Fibroblast of villous mesenchyme (primary cell): ENCODE measurements at regions not wholly inside any gene's neighbourhood (a gene's known extent, or its start where the extent isn't known, plus 50 kb on each side); places are given as distances from the start of the nearest gene placed in this dataset. TPM values are rescaled to one million over a fixed set of nuclear protein-coding genes. Genes with fewer than 3 reads are reported as not detected.

Source experiments
- DNase-seq: peaks from one replicate; pipeline ENCODE4 v3.0.0-alpha.2; 2010; ENCODE audit warnings: low read depth
- H3K4me3 ChIP-seq: 2 replicates; pipeline ENCODE4 v1.5.1; 2011; ENCODE audit warnings: low read depth, mild to moderate bottlenecking, low read length
- CTCF ChIP-seq: IDR thresholded peaks from 2 replicates; pipeline ENCODE4 v1.5.1; 2012; ENCODE audit warnings: low read depth, mild to moderate bottlenecking, low read length; ENCODE audit not compliant: insufficient read depth
- small RNA-seq: library from RNA; depleted of rRNA; stranded (forward); fragments of <200 nt; gene quantifications from one replicate; pipeline ENCODE3, GENCODE V24; 2012

- no peak overlapping the region for H3K4me3 ChIP-seq
- DNase-seq: no peak
- no peak for TF ChIP-seq CTCF
Measured at GRCh38 chr2:177155631-177156030, 57.0 kb upstream of the HNRNPA3 start.

GRCh38 chr2:177161741-177162460 is 50.7 kb upstream of the HNRNPA3 start:
- peak; percentile 66 for TF ChIP-seq CTCF
- no peak overlapping the region for H3K4me3 ChIP-seq
- peak; percentile 39 for DNase-seq

Small RNA genes lying in the stretch of these regions (small RNA-seq; reads per million reads assigned to genes)
- gene RNA5SP112: not detected
- not detected for gene RNU6-187P
- gene RNU6ATAC14P: not detected
